A673 (cell line): ENCODE measurements at regions not wholly inside any gene's neighbourhood (a gene's known extent, or its start where the extent isn't known, plus 50 kb on each side); places are given as distances from the start of the nearest gene placed in this dataset.

Experiments
- CTCF ChIP-seq: fragments of 300-800, 200-600 bp; sonication (generic); conservative IDR thresholded peaks from 2 replicates; pipeline ENCODE4 v1.5.1; 2017; ENCODE audit warnings: low read depth, mild to moderate bottlenecking, antibody characterized with exemption, low read length, moderate library complexity, mixed read lengths
- EZH2 ChIP-seq: fragments of 200-600 bp; sonication (generic); IDR thresholded peaks from 2 replicates; pipeline ENCODE4 v1.6.1; 2017; ENCODE audit warnings: borderline replicate concordance, low read depth, mild to moderate bottlenecking, mixed read lengths, antibody characterized with exemption, low read length; ENCODE audit not compliant: poor library complexity, severe bottlenecking

- TF ChIP-seq EZH2: no peak
- no peak for TF ChIP-seq CTCF
These were observed 128.0 kb upstream of the TACR1 start for GRCh38 chr2:75327334-75327733.
